GM12891 (cell line): ENCODE measurements at regions not wholly inside any gene's neighbourhood (a gene's known extent, or its start where the extent isn't known, plus 50 kb on each side); places are given as distances from the start of the nearest gene placed in this dataset.
"Not testable (repeated sequence)": the region's sequence is repeated elsewhere in the genome, so short reads cannot be mapped to it uniquely, and the experiment has no call there.

Experiments used
- POLR2A ChIP-seq: IDR thresholded peaks from 2 replicates; pipeline ENCODE4 v1.6.1; 2011; ENCODE audit warnings: low read depth, low read length, control low read depth
- POLR2AphosphoS5 ChIP-seq: IDR thresholded peaks from 2 replicates; pipeline ENCODE4 v1.6.1; 2011; ENCODE audit warnings: low read depth, low read length, control low read depth
- TAF1 ChIP-seq: IDR thresholded peaks from 2 replicates; pipeline ENCODE4 v1.6.1; 2011; ENCODE audit warnings: low read depth, low read length, control low read depth

GRCh38 chr2:94735536-94735935, 135.7 kb upstream of the TEKT4 start:
- TF ChIP-seq POLR2A, POLR2AphosphoS5, TAF1: not testable (repeated sequence)
